Caco-2 (cell line): ENCODE measurements at regions not wholly inside any gene's neighbourhood (a gene's known extent, or its start where the extent isn't known, plus 50 kb on each side); places are given as distances from the start of the nearest gene placed in this dataset.

Experiments
- BruUV-seq: library from RNA; stranded (reverse); fragments of 400-500 nt; replicated peaks from 2 replicates; lab custom pipeline; 2021; lab: Mats Ljungman, UMichigan
- CTCF ChIA-PET: fragments of 300-600 bp; sonication (Branson Sonifier 250); formaldehyde crosslinking; loops from one replicate; lab custom pipeline; 2022; ENCODE audit warnings: antibody characterized with exemption; lab: Charles Lee
- POLR2A ChIA-PET: fragments of 300-600 bp; sonication (Branson Sonifier 250); formaldehyde crosslinking; loops from one replicate; lab custom pipeline; 2022; ENCODE audit warnings: antibody characterized with exemption; lab: Charles Lee
- DNase-seq, 2 experiments: peaks; one replicate each; pipeline versions ENCODE4 v3.0.0 to v3.0.0-alpha.2; 2020 to 2022
- H3K27me3 ChIP-seq: replicated peaks from 2 replicates; pipeline ENCODE4 v1.6.0; 2011; ENCODE audit warnings: low read length; ENCODE audit not compliant: control insufficient read depth, insufficient read depth
- H3K36me3 ChIP-seq: 2 replicates; pipeline ENCODE4 v1.5.1; 2011; ENCODE audit warnings: low read length; ENCODE audit not compliant: control insufficient read depth, insufficient read depth
- H3K4me1 ChIP-seq: fragments of 250-450 bp; sonication (Bioruptor Pico); 2 replicates; pipeline ENCODE4 v1.5.1; 2020; ENCODE audit warnings: mild to moderate bottlenecking
- H3K4me3 ChIP-seq: 2 replicates; pipeline ENCODE4 v1.5.1; 2011; ENCODE audit warnings: low read depth, mild to moderate bottlenecking, control low read depth, low read length
- H3K9me3 ChIP-seq: fragments of 250-450 bp; sonication (Bioruptor Pico); 2 replicates; pipeline ENCODE4 v1.5.1; 2020; ENCODE audit warnings: mild to moderate bottlenecking, moderate library complexity
- H3K27ac Mint-ChIP-seq: one replicate; pipeline ENCODE4 v1.8.0; 2022; ENCODE audit warnings: mixed read lengths; ENCODE audit not compliant: unreplicated experiment
- H3K27me3 Mint-ChIP-seq: one replicate; pipeline ENCODE4 v1.8.0; 2022; ENCODE audit warnings: mixed read lengths; ENCODE audit not compliant: insufficient read depth, unreplicated experiment
- H3K36me3 Mint-ChIP-seq: one replicate; pipeline ENCODE4 v1.8.0; 2022; ENCODE audit warnings: mild to moderate bottlenecking, mixed read lengths; ENCODE audit not compliant: insufficient read depth, unreplicated experiment
- H3K4me1 Mint-ChIP-seq: one replicate; pipeline ENCODE4 v1.8.0; 2022; ENCODE audit warnings: low read depth, mixed read lengths; ENCODE audit not compliant: unreplicated experiment
- H3K4me3 Mint-ChIP-seq: one replicate; pipeline ENCODE4 v1.8.0; 2022; ENCODE audit warnings: mild to moderate bottlenecking, moderate library complexity, mixed read lengths; ENCODE audit not compliant: unreplicated experiment
- H3K9me3 Mint-ChIP-seq: one replicate; pipeline ENCODE4 v1.8.0; 2022; ENCODE audit warnings: mixed read lengths; ENCODE audit not compliant: unreplicated experiment
- intact Hi-C: fragments of 100-400 bp; cut with micrococcal nuclease; formaldehyde crosslinking; loops from one replicate; pipeline ENCODE4 v1.10.0; 2022; ENCODE audit not compliant: unreplicated experiment
- TF ChIP-seq, protein P1 (sequence below), 2 experiments: fragments of 200-600 bp in 1 of 2; IDR thresholded peaks; 1 replicate in 1 of 2; 2 replicates in 1 of 2; pipeline versions ENCODE4 v1.5.1 to v1.8.0; 2011 to 2022; ENCODE audit warnings: antibody characterized with exemption in 1 of 2, control low read depth in 1 of 2, inconsistent platforms in 1 of 2, low read depth in 1 of 2, low read length in 1 of 2, mild to moderate bottlenecking in 1 of 2, moderate library complexity in 1 of 2; ENCODE audit not compliant: insufficient read depth in 1 of 2, severe bottlenecking in 1 of 2, unreplicated experiment in 1 of 2

DNA sequence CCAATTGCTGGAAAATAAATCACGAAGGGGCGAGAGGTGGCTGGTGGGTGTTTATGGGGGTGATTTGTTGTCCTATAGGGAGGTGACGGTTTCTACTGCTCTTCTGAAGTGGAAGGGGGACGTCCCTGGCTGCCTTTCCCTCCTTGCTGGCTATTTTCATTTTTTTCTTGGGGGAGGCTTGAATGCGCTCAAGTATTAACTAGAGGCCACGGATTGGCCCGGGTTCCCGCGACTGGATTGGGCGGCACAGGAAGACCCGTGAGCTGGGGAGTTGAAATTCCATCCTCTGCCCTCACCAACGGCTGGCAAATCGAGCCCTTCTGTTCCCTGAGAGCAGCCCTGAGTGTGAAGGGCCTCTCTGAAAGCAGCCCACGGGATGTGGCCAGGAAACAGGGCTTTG lies 176.5 kb upstream of the SPRED2 start:
- Histone ChIP-seq H3K36me3 (no peaks in the 10 kb centered on the region), H3K27me3 (no peaks in the 10 kb centered on the region), H3K9me3 (no peaks in the 10 kb centered on the region), H3K4me3 (no peak overlapping the region), H3K4me1 (0 out of 2 replicates have a peak, but pooled peaks cover 4% of the 10 kb centered on the region)
- Mint-ChIP-seq H3K4me1 (peaks cover 9% of the 10 kb centered on the region), H3K9me3 (peaks cover 10% of the 10 kb centered on the region), H3K4me3 (no peak overlapping the region), H3K36me3 (no peaks in the 10 kb centered on the region), H3K27ac (no peak overlapping the region), H3K27me3 (no peaks in the 10 kb centered on the region)
- ChIA-PET CTCF (no interaction called here), POLR2A (no interaction called here)
- intact Hi-C loops: no loop called here
- BruUV-seq: no TSS peak
- TF ChIP-seq, protein P1, sequence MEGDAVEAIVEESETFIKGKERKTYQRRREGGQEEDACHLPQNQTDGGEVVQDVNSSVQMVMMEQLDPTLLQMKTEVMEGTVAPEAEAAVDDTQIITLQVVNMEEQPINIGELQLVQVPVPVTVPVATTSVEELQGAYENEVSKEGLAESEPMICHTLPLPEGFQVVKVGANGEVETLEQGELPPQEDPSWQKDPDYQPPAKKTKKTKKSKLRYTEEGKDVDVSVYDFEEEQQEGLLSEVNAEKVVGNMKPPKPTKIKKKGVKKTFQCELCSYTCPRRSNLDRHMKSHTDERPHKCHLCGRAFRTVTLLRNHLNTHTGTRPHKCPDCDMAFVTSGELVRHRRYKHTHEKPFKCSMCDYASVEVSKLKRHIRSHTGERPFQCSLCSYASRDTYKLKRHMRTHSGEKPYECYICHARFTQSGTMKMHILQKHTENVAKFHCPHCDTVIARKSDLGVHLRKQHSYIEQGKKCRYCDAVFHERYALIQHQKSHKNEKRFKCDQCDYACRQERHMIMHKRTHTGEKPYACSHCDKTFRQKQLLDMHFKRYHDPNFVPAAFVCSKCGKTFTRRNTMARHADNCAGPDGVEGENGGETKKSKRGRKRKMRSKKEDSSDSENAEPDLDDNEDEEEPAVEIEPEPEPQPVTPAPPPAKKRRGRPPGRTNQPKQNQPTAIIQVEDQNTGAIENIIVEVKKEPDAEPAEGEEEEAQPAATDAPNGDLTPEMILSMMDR (IDR thresholded peaks at IDR 0.05; ENCODE audit: insufficient read depth in 1 of 2, low read depth in 1 of 2, low read length in 1 of 2, severe bottlenecking in 1 of 2, unreplicated experiment in 1 of 2): no peak
- no peak for DNase-seq

- Mint-ChIP-seq H3K27me3 (no peaks in the 10 kb centered on the region), H3K27ac (no peak overlapping the region), H3K4me3 (no peak overlapping the region), H3K9me3 (peaks cover 10% of the 10 kb centered on the region), H3K36me3 (no peaks in the 10 kb centered on the region), H3K4me1 (peaks cover 9% of the 10 kb centered on the region)
- DNase-seq: no peak
- no peak overlapping the region for H3K4me3 ChIP-seq
- no peaks in the 10 kb centered on the region for H3K27me3 ChIP-seq
- intact Hi-C loops: no loop called here
- no peaks in the 10 kb centered on the region for H3K36me3 ChIP-seq
- H3K4me1 ChIP-seq: 0 out of 2 replicates have a peak, but pooled peaks cover 4% of the 10 kb centered on the region
- H3K9me3 ChIP-seq: no peaks in the 10 kb centered on the region
- TF ChIP-seq, protein P1 (IDR thresholded peaks at IDR 0.05; ENCODE audit: insufficient read depth in 1 of 2, low read depth in 1 of 2, low read length in 1 of 2, severe bottlenecking in 1 of 2, unreplicated experiment in 1 of 2): no peak
- POLR2A ChIA-PET: no interaction called here
- CTCF ChIA-PET: no interaction called here
- no TSS peak for BruUV-seq
Observed at GRCh38 chr2:65608466-65608865, 176.1 kb upstream of the SPRED2 start.

DNA sequence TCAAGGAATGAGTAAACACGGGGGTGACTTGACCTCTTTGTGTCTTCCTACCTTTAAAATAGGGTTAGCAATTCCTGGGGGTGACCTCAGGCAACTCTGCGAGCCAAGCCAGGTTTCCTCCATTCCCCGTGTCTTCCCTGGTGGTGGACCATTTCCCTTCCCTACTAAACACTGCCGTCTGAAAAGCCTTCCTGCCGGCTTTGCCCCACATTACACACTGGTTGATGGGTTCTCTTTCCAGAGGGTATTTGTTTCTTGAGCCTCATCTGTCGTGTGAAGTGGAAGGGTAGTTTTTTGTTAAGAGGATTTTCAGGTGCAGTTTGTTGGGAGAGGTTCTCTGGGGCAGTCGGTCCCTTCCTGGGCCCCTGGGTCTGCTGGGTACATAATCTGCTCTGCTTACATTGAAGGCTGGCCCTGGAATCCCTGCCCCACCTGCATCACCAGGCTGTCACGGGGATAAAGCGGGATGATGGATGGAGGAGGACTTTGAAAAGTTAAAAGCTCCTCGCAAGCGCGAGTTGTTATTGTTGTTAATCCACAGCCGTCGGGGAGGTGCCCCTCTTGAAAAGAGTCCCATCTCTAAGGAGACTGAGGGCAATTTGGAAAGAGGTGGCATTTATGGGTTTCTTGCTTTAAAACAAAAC lies 175.4 kb upstream of the SPRED2 start:
- POLR2A ChIA-PET: no interaction called here
- Histone ChIP-seq H3K9me3 (no peaks in the 10 kb centered on the region), H3K4me1 (0 out of 2 replicates have a peak, but pooled peaks cover 4% of the 10 kb centered on the region), H3K36me3 (no peaks in the 10 kb centered on the region), H3K27me3 (no peaks in the 10 kb centered on the region), H3K4me3 (no peak overlapping the region)
- Mint-ChIP-seq H3K27ac (no peak overlapping the region), H3K27me3 (no peaks in the 10 kb centered on the region), H3K9me3 (peaks cover 10% of the 10 kb centered on the region), H3K4me3 (no peak overlapping the region), H3K4me1 (peaks cover 9% of the 10 kb centered on the region), H3K36me3 (no peaks in the 10 kb centered on the region)
- CTCF ChIA-PET: no interaction called here
- TF ChIP-seq, protein P1 (IDR thresholded peaks at IDR 0.05; ENCODE audit: insufficient read depth in 1 of 2, low read depth in 1 of 2, low read length in 1 of 2, severe bottlenecking in 1 of 2, unreplicated experiment in 1 of 2): no peak
- no TSS peak for BruUV-seq
- no peak for DNase-seq
- intact Hi-C loops: no loop called here
